ENCODE measurements at regions not wholly inside any gene's neighbourhood (a gene's known extent, or its start where the extent isn't known, plus 50 kb on each side); places are given as distances from the start of the nearest gene placed in this dataset.

GRCh38 chr1:104593413-104594187 lies 843.9 kb downstream of the AMY1C start:
- TF ChIP-seq, protein P1, sequence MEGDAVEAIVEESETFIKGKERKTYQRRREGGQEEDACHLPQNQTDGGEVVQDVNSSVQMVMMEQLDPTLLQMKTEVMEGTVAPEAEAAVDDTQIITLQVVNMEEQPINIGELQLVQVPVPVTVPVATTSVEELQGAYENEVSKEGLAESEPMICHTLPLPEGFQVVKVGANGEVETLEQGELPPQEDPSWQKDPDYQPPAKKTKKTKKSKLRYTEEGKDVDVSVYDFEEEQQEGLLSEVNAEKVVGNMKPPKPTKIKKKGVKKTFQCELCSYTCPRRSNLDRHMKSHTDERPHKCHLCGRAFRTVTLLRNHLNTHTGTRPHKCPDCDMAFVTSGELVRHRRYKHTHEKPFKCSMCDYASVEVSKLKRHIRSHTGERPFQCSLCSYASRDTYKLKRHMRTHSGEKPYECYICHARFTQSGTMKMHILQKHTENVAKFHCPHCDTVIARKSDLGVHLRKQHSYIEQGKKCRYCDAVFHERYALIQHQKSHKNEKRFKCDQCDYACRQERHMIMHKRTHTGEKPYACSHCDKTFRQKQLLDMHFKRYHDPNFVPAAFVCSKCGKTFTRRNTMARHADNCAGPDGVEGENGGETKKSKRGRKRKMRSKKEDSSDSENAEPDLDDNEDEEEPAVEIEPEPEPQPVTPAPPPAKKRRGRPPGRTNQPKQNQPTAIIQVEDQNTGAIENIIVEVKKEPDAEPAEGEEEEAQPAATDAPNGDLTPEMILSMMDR (IDR thresholded peaks at IDR 0.05): no peak
- H3K27ac ChIP-seq: no peak overlapping the region
- no peaks in the 10 kb centered on the region for H3K4me1 ChIP-seq
- ATAC-seq: no peak
- no peaks in the 10 kb centered on the region for H3K36me3 ChIP-seq
- DNase-seq: no peak
- H3K27me3 ChIP-seq: no peaks in the 10 kb centered on the region
- intact Hi-C loops (cut with DNase I): no loop called here
- no peaks in the 10 kb centered on the region for H3K9me3 ChIP-seq
- H3K4me3 ChIP-seq: no peak overlapping the region

- TF ChIP-seq, protein P1 (IDR thresholded peaks at IDR 0.05): no peak
- no peaks in the 10 kb centered on the region for H3K27me3 ChIP-seq
- H3K4me3 ChIP-seq: no peak overlapping the region
- intact Hi-C loops (cut with DNase I): no loop called here
- H3K9me3 ChIP-seq: no peaks in the 10 kb centered on the region
- no peaks in the 10 kb centered on the region for H3K4me1 ChIP-seq
- no peak overlapping the region for H3K27ac ChIP-seq
- ATAC-seq (no peak), DNase-seq (no peak)
- no peaks in the 10 kb centered on the region for H3K36me3 ChIP-seq
Measured at GRCh38 chr1:104617474-104617873, 867.8 kb downstream of the AMY1C start.

- Histone ChIP-seq H3K4me3 (no peak overlapping the region), H3K27me3 (no peaks in the 10 kb centered on the region), H3K36me3 (no peaks in the 10 kb centered on the region), H3K9me3 (no peaks in the 10 kb centered on the region), H3K27ac (no peak overlapping the region), H3K4me1 (no peaks in the 10 kb centered on the region)
- TF ChIP-seq, protein P1 (IDR thresholded peaks at IDR 0.05): no peak
- DNase-seq: no peak
- no peak for ATAC-seq
- intact Hi-C loops (cut with DNase I): no loop called here
Measured at GRCh38 chr1:104621221-104621620, 871.5 kb downstream of the AMY1C start.

- H3K36me3 ChIP-seq: no peaks in the 10 kb centered on the region
- no peak overlapping the region for H3K27ac ChIP-seq
- ATAC-seq (no peak), DNase-seq (no peak)
- H3K4me1 ChIP-seq: no peaks in the 10 kb centered on the region
- TF ChIP-seq, protein P1 (IDR thresholded peaks at IDR 0.05): no peak
- no peak overlapping the region for H3K4me3 ChIP-seq
- no peaks in the 10 kb centered on the region for H3K27me3 ChIP-seq
- no peaks in the 10 kb centered on the region for H3K9me3 ChIP-seq
- intact Hi-C loops (cut with DNase I): no loop called here
Measured at GRCh38 chr1:104624538-104624937, 874.8 kb downstream of the AMY1C start.

DNA sequence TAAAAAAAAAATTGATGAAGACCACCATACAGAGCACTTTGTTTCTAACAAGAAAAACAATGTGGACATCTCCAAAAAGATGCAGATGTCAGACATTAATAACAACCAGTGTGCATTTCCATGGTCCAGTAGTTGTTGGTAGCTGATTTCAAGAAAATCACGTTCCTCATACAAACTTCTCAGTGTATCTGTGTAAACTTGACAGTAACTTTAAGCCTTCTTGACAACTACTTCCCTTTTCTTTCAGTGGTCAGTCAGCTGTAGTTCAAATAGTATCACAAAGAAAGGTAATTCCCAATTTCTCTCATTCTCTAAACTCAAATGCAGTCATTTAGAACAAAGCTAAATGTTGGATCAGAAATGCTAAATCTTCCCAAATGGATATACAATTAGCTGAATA lies 879.9 kb downstream of the AMY1C start:
- ATAC-seq: no peak
- no peaks in the 10 kb centered on the region for H3K27me3 ChIP-seq
- no peak overlapping the region for H3K4me3 ChIP-seq
- H3K4me1 ChIP-seq: no peaks in the 10 kb centered on the region
- no peak for DNase-seq
- H3K27ac ChIP-seq: no peak overlapping the region
- intact Hi-C loops (cut with DNase I): no loop called here
- TF ChIP-seq, protein P1 (IDR thresholded peaks at IDR 0.05): no peak
- no peaks in the 10 kb centered on the region for H3K36me3 ChIP-seq
- no peaks in the 10 kb centered on the region for H3K9me3 ChIP-seq

Data from upper lobe of right lung (tissue), 1 donor.